ENCODE measurements at regions not wholly inside any gene's neighbourhood (a gene's known extent, or its start where the extent isn't known, plus 50 kb on each side); places are given as distances from the start of the nearest gene placed in this dataset.
A peak's percentile ranks its signal among the peaks of the same experiment; 100 is the strongest.

DNA sequence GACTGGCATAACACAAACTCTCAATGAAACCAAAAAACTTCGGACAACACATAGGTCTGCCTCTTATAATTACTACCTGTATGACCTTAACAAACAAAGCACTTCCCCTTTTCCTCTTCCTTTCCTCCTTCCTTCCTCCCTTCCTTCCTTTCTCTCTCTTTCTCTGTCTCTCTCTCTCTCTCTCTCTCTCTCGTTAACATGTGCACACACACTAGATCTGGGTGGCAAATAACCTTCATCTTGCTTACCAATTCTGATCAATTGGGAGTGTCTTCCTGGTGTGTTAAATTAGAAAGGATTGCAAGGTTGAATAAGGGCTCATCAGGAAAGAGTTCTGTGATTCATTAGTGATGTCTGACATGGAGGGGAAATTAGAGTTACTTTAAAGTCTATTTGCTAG is 307.8 kb upstream of the PRKD1 start:
- TF ChIP-seq, protein P1, sequence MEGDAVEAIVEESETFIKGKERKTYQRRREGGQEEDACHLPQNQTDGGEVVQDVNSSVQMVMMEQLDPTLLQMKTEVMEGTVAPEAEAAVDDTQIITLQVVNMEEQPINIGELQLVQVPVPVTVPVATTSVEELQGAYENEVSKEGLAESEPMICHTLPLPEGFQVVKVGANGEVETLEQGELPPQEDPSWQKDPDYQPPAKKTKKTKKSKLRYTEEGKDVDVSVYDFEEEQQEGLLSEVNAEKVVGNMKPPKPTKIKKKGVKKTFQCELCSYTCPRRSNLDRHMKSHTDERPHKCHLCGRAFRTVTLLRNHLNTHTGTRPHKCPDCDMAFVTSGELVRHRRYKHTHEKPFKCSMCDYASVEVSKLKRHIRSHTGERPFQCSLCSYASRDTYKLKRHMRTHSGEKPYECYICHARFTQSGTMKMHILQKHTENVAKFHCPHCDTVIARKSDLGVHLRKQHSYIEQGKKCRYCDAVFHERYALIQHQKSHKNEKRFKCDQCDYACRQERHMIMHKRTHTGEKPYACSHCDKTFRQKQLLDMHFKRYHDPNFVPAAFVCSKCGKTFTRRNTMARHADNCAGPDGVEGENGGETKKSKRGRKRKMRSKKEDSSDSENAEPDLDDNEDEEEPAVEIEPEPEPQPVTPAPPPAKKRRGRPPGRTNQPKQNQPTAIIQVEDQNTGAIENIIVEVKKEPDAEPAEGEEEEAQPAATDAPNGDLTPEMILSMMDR (IDR thresholded peaks at IDR 0.05; ENCODE audit: partially characterized antibody, unreplicated experiment) = no peak
- H3K4me1 Mint-ChIP-seq (ENCODE audit: low read depth, unreplicated experiment) = peaks cover 6% of the 10 kb centered on the region
- DNase-seq = no peak
- H3K36me3 Mint-ChIP-seq (ENCODE audit: unreplicated experiment) = no peaks in the 10 kb centered on the region
- H3K9me3 Mint-ChIP-seq (ENCODE audit: unreplicated experiment) = peaks cover 3% of the 10 kb centered on the region
- no peak overlapping the region for H3K27ac Mint-ChIP-seq (ENCODE audit: unreplicated experiment)
- H3K27me3 Mint-ChIP-seq (ENCODE audit: unreplicated experiment) = peaks cover 3% of the 10 kb centered on the region
- H3K4me3 Mint-ChIP-seq (ENCODE audit: unreplicated experiment) = no peak overlapping the region

DNA sequence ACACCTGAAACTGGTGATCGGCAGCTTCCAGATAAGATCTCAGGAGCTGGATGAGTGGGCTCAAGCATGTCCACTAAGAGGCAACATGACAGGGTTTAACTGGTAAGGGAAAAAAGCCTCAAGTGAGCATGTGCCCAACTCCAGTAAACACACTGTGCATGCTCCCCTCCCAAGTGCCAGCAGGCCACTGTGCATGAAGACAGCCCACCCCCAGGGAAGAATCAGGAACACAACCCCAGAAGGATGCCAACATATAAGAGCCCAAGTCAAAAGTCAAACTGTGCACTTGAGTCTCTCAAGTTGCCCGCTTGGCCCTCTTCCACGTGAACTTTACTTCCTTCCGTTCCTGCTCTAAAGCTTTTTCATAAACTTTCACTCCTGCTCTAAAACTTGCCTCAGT is 311.3 kb upstream of the PRKD1 start:
- Mint-ChIP-seq H3K36me3 (ENCODE audit: unreplicated experiment) (no peaks in the 10 kb centered on the region), H3K27ac (ENCODE audit: unreplicated experiment) (no peak overlapping the region), H3K4me3 (ENCODE audit: unreplicated experiment) (no peak overlapping the region), H3K27me3 (ENCODE audit: unreplicated experiment) (peaks cover 3% of the 10 kb centered on the region), H3K9me3 (ENCODE audit: unreplicated experiment) (peaks cover 2% of the 10 kb centered on the region), H3K4me1 (ENCODE audit: low read depth, unreplicated experiment) (peaks cover 8% of the 10 kb centered on the region)
- TF ChIP-seq, protein P1 (IDR thresholded peaks at IDR 0.05; ENCODE audit: partially characterized antibody, unreplicated experiment) = no peak
- DNase-seq = no peak

DNA sequence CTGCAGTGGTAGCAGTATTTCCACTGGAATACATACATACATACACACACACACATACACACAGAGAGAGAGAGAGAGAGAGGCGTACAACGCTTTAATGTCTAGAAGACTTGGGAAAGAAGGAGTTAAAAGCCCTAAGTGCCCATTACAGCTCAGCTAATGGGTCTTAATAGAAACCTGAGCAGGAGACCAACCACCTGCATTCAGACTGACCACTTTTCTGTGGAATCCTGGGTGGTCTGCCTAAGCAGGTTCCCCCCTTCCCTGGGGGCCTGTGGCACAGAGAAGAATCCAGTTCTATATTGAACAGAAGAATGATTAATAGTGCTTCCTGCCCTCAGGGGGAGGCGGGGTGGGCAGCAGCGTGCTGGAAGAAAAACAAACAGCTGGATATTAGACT is 312.4 kb upstream of the PRKD1 start:
- H3K4me3 Mint-ChIP-seq (ENCODE audit: unreplicated experiment) = peak overlapping the region; percentile 39
- peaks cover 3% of the 10 kb centered on the region for H3K27me3 Mint-ChIP-seq (ENCODE audit: unreplicated experiment)
- TF ChIP-seq, protein P1 (IDR thresholded peaks at IDR 0.05; ENCODE audit: partially characterized antibody, unreplicated experiment) = no peak
- H3K9me3 Mint-ChIP-seq (ENCODE audit: unreplicated experiment) = peaks cover 2% of the 10 kb centered on the region
- peaks cover 8% of the 10 kb centered on the region for H3K4me1 Mint-ChIP-seq (ENCODE audit: low read depth, unreplicated experiment)
- DNase-seq = peak; percentile 66
- no peak overlapping the region for H3K27ac Mint-ChIP-seq (ENCODE audit: unreplicated experiment)
- H3K36me3 Mint-ChIP-seq (ENCODE audit: unreplicated experiment) = no peaks in the 10 kb centered on the region

DNA sequence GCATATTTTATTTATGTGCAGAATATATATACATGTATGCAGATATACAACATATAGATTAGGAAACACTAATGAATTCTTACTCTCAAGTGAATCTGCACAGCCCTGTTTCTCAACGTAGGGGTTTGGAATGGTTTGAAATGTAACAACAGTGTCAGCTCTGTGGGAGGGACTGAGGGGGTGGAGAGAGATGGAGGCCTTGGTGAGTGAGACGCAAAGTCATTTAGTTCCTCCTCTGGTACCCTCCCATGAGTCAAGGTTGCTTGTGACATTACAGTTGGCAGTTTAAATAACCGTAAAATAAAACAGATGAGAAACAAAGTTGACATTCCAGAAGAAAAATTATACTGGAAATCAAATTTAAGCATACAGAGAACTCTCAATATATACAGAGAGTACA is 313.0 kb upstream of the PRKD1 start:
- Mint-ChIP-seq H3K4me1 (ENCODE audit: low read depth, unreplicated experiment) (peaks cover 8% of the 10 kb centered on the region), H3K36me3 (ENCODE audit: unreplicated experiment) (no peaks in the 10 kb centered on the region), H3K27ac (ENCODE audit: unreplicated experiment) (no peak overlapping the region), H3K9me3 (ENCODE audit: unreplicated experiment) (peaks cover 2% of the 10 kb centered on the region), H3K27me3 (ENCODE audit: unreplicated experiment) (peaks cover 3% of the 10 kb centered on the region), H3K4me3 (ENCODE audit: unreplicated experiment) (no peak overlapping the region)
- no peak for DNase-seq
- TF ChIP-seq, protein P1 (IDR thresholded peaks at IDR 0.05; ENCODE audit: partially characterized antibody, unreplicated experiment) = no peak

DNA sequence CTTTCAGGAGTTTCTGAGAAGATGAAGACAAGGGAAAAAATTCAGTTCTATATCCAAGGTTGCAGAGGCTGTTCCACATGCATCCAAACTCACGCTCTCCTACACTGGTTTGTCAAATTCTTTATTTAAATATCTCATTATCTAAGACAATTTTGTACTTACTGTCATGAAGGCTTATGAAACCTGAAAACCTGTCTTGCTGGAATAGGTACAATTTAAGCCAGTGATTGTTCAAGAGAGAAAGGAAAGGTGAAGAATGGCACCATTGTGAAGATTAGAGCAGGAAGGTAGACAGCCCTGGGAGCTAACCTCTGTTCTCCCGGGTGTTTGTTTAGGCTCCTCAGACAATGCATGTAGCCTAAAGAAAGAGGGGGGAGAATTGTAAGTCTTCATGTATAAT is 315.1 kb upstream of the PRKD1 start:
- Mint-ChIP-seq H3K4me3 (ENCODE audit: unreplicated experiment) (no peak overlapping the region), H3K4me1 (ENCODE audit: low read depth, unreplicated experiment) (peaks cover 8% of the 10 kb centered on the region), H3K9me3 (ENCODE audit: unreplicated experiment) (peaks cover 2% of the 10 kb centered on the region), H3K27ac (ENCODE audit: unreplicated experiment) (no peak overlapping the region), H3K27me3 (ENCODE audit: unreplicated experiment) (peaks cover 3% of the 10 kb centered on the region), H3K36me3 (ENCODE audit: unreplicated experiment) (no peaks in the 10 kb centered on the region)
- DNase-seq = no peak
- TF ChIP-seq, protein P1 (IDR thresholded peaks at IDR 0.05; ENCODE audit: partially characterized antibody, unreplicated experiment) = no peak

All from glutamatergic neuron (in vitro differentiated cells).